ENCODE measurements at regions not wholly inside any gene's neighbourhood (a gene's known extent, or its start where the extent isn't known, plus 50 kb on each side); places are given as distances from the start of the nearest gene placed in this dataset.

GRCh38 chr10:88114368-88114767 is 250.9 kb downstream of the PTEN start:
- no peak for DNase-seq (ENCODE audit: low spot score in 2 of 2)
- Mint-ChIP-seq H3K9me3 (no peaks in the 10 kb centered on the region), H3K27ac (peak overlapping the region; percentile 75), H3K27me3 (no peaks in the 10 kb centered on the region), H3K4me3 (no peak overlapping the region), H3K36me3 (no peaks in the 10 kb centered on the region), H3K4me1 (peaks cover 44% of the 10 kb centered on the region)
- ATAC-seq (ENCODE audit: low read depth), result peak; percentile 33

GRCh38 chr10:88115407-88115806 is 252.0 kb downstream of the PTEN start:
- no peak overlapping the region for H3K27ac Mint-ChIP-seq
- DNase-seq (ENCODE audit: low spot score in 2 of 2) (no peak), ATAC-seq (ENCODE audit: low read depth) (no peak)
- no peaks in the 10 kb centered on the region for H3K27me3 Mint-ChIP-seq
- H3K36me3 Mint-ChIP-seq, result no peaks in the 10 kb centered on the region
- H3K4me1 Mint-ChIP-seq, result peaks cover 44% of the 10 kb centered on the region
- H3K4me3 Mint-ChIP-seq, result no peak overlapping the region
- H3K9me3 Mint-ChIP-seq, result no peaks in the 10 kb centered on the region

GRCh38 chr10:88115968-88116367 is 252.5 kb downstream of the PTEN start:
- ATAC-seq (ENCODE audit: low read depth) (no peak), DNase-seq (ENCODE audit: low spot score in 2 of 2) (no peak)
- Mint-ChIP-seq H3K4me3 (no peak overlapping the region), H3K4me1 (peaks cover 44% of the 10 kb centered on the region), H3K27me3 (no peaks in the 10 kb centered on the region), H3K36me3 (no peaks in the 10 kb centered on the region), H3K27ac (no peak overlapping the region), H3K9me3 (no peaks in the 10 kb centered on the region)

GRCh38 chr10:88116481-88116880 is 253.1 kb downstream of the PTEN start:
- Mint-ChIP-seq H3K27ac (no peak overlapping the region), H3K27me3 (no peaks in the 10 kb centered on the region), H3K4me3 (no peak overlapping the region), H3K4me1 (peaks cover 42% of the 10 kb centered on the region), H3K36me3 (no peaks in the 10 kb centered on the region), H3K9me3 (no peaks in the 10 kb centered on the region)
- DNase-seq (ENCODE audit: low spot score in 2 of 2) (no peak), ATAC-seq (ENCODE audit: low read depth) (no peak)

- no peak for ATAC-seq (ENCODE audit: low read depth)
- Mint-ChIP-seq H3K27ac (no peak overlapping the region), H3K4me1 (peaks cover 41% of the 10 kb centered on the region), H3K36me3 (no peaks in the 10 kb centered on the region), H3K27me3 (no peaks in the 10 kb centered on the region), H3K9me3 (no peaks in the 10 kb centered on the region), H3K4me3 (no peak overlapping the region)
- DNase-seq (ENCODE audit: low spot score in 2 of 2), result no peak
These were observed 253.7 kb downstream of the PTEN start for GRCh38 chr10:88116971-88117626.

GRCh38 chr10:88117869-88118632 is 254.6 kb downstream of the PTEN start:
- ATAC-seq (ENCODE audit: low read depth) (peak; percentile 66), DNase-seq (ENCODE audit: low spot score in 2 of 2) (peak in 1 of 2 donors; percentile 39)
- Mint-ChIP-seq H3K9me3 (no peaks in the 10 kb centered on the region), H3K36me3 (no peaks in the 10 kb centered on the region), H3K27me3 (no peaks in the 10 kb centered on the region), H3K4me1 (peaks cover 33% of the 10 kb centered on the region), H3K4me3 (no peak overlapping the region), H3K27ac (no peak overlapping the region)

GRCh38 chr10:88118729-88119128 is 255.3 kb downstream of the PTEN start:
- H3K27me3 Mint-ChIP-seq, result no peaks in the 10 kb centered on the region

GRCh38 chr10:88119160-88119559 is 255.7 kb downstream of the PTEN start:
- Mint-ChIP-seq H3K4me3 (no peak overlapping the region), H3K9me3 (no peaks in the 10 kb centered on the region), H3K36me3 (no peaks in the 10 kb centered on the region), H3K27ac (no peak overlapping the region), H3K4me1 (peaks cover 24% of the 10 kb centered on the region), H3K27me3 (no peaks in the 10 kb centered on the region)
- DNase-seq (ENCODE audit: low spot score in 2 of 2) (no peak), ATAC-seq (ENCODE audit: low read depth) (no peak)

More at GRCh38 chr10:88118729-88119128, 255.3 kb downstream of the PTEN start:
- Mint-ChIP-seq H3K27ac (no peak overlapping the region), H3K9me3 (no peaks in the 10 kb centered on the region), H3K4me1 (peaks cover 29% of the 10 kb centered on the region), H3K36me3 (no peaks in the 10 kb centered on the region), H3K4me3 (no peak overlapping the region)
- DNase-seq (ENCODE audit: low spot score in 2 of 2) (no peak), ATAC-seq (ENCODE audit: low read depth) (no peak)

GRCh38 chr10:88120075-88120474 is 256.6 kb downstream of the PTEN start:
- Mint-ChIP-seq H3K4me1 (peaks cover 17% of the 10 kb centered on the region), H3K27ac (peak overlapping the region; percentile 72)
- DNase-seq (ENCODE audit: low spot score in 2 of 2), result no peak

GRCh38 chr10:88120599-88121333 is 257.3 kb downstream of the PTEN start:
- peak overlapping the region; percentile 72 for H3K27ac Mint-ChIP-seq
- DNase-seq (ENCODE audit: low spot score in 2 of 2), result no peak

More at GRCh38 chr10:88120075-88120474, 256.6 kb downstream of the PTEN start:
- no peaks in the 10 kb centered on the region for H3K36me3 Mint-ChIP-seq
- no peak for ATAC-seq (ENCODE audit: low read depth)
- H3K9me3 Mint-ChIP-seq, result no peaks in the 10 kb centered on the region
- peak overlapping the region; percentile 67 for H3K4me3 Mint-ChIP-seq
- no peaks in the 10 kb centered on the region for H3K27me3 Mint-ChIP-seq

GRCh38 chr10:88121361-88121760 is 257.9 kb downstream of the PTEN start:
- peaks cover 17% of the 10 kb centered on the region for H3K4me1 Mint-ChIP-seq
- no peak overlapping the region for H3K4me3 Mint-ChIP-seq
- ATAC-seq (ENCODE audit: low read depth) (no peak), DNase-seq (ENCODE audit: low spot score in 2 of 2) (no peak)
- H3K9me3 Mint-ChIP-seq, result no peaks in the 10 kb centered on the region
- H3K27me3 Mint-ChIP-seq, result no peaks in the 10 kb centered on the region
- H3K36me3 Mint-ChIP-seq, result no peaks in the 10 kb centered on the region
- H3K27ac Mint-ChIP-seq, result no peak overlapping the region

More at GRCh38 chr10:88120599-88121333, 257.3 kb downstream of the PTEN start:
- peak; percentile 68 for ATAC-seq (ENCODE audit: low read depth)
- Mint-ChIP-seq H3K9me3 (no peaks in the 10 kb centered on the region), H3K4me1 (peaks cover 17% of the 10 kb centered on the region), H3K4me3 (peak overlapping the region; percentile 72), H3K27me3 (no peaks in the 10 kb centered on the region), H3K36me3 (no peaks in the 10 kb centered on the region)

- DNase-seq (ENCODE audit: low spot score in 2 of 2) (no peak), ATAC-seq (ENCODE audit: low read depth) (no peak)
- H3K27ac Mint-ChIP-seq, result no peak overlapping the region
- no peaks in the 10 kb centered on the region for H3K36me3 Mint-ChIP-seq
- peaks cover 19% of the 10 kb centered on the region for H3K4me1 Mint-ChIP-seq
- H3K4me3 Mint-ChIP-seq, result no peak overlapping the region
- no peaks in the 10 kb centered on the region for H3K27me3 Mint-ChIP-seq
- no peaks in the 10 kb centered on the region for H3K9me3 Mint-ChIP-seq
These were observed 258.7 kb downstream of the PTEN start for GRCh38 chr10:88122145-88122544.

GRCh38 chr10:88122576-88122975 is 259.2 kb downstream of the PTEN start:
- Mint-ChIP-seq H3K27ac (no peak overlapping the region), H3K4me3 (no peak overlapping the region), H3K36me3 (no peaks in the 10 kb centered on the region), H3K9me3 (no peaks in the 10 kb centered on the region), H3K4me1 (peaks cover 19% of the 10 kb centered on the region), H3K27me3 (no peaks in the 10 kb centered on the region)
- ATAC-seq (ENCODE audit: low read depth) (no peak), DNase-seq (ENCODE audit: low spot score in 2 of 2) (no peak)

- no peak for ATAC-seq (ENCODE audit: low read depth)
- H3K4me3 Mint-ChIP-seq, result no peak overlapping the region
- no peak overlapping the region for H3K27ac Mint-ChIP-seq
These were observed 262.3 kb downstream of the PTEN start for GRCh38 chr10:88125766-88126165.

More at GRCh38 chr10:88125766-88126165, 262.3 kb downstream of the PTEN start:
- H3K36me3 Mint-ChIP-seq, result no peaks in the 10 kb centered on the region
- H3K4me1 Mint-ChIP-seq, result peaks cover 6% of the 10 kb centered on the region
- no peaks in the 10 kb centered on the region for H3K27me3 Mint-ChIP-seq
- H3K9me3 Mint-ChIP-seq, result no peaks in the 10 kb centered on the region
- DNase-seq (ENCODE audit: low spot score in 2 of 2), result no peak
